PC-3 (cell line): ENCODE measurements at regions not wholly inside any gene's neighbourhood (a gene's known extent, or its start where the extent isn't known, plus 50 kb on each side); places are given as distances from the start of the nearest gene placed in this dataset.

Experiments used
- CTCF ChIP-seq: fragments of 300-600 bp; sonication (generic); conservative IDR thresholded peaks from 2 replicates; pipeline ENCODE4 v1.5.1; 2017; ENCODE audit warnings: antibody characterized with exemption, low read depth, mild to moderate bottlenecking, low read length
- EZH2 ChIP-seq: fragments of 300-600 bp; sonication (generic); IDR thresholded peaks from one replicate; pipeline ENCODE4 v1.6.1; 2017; ENCODE audit warnings: antibody characterized with exemption, mild to moderate bottlenecking, low read length; ENCODE audit not compliant: unreplicated experiment

GRCh38 chr7:13117592-13117991 is 430.2 kb downstream of the ARL4A start:
- TF ChIP-seq EZH2 (no peak), CTCF (no peak)
